NCI-H460 (cell line): ENCODE measurements at regions not wholly inside any gene's neighbourhood (a gene's known extent, or its start where the extent isn't known, plus 50 kb on each side); places are given as distances from the start of the nearest gene placed in this dataset.

ENCODE experiments used
- DNase-seq: peaks from one replicate; pipeline ENCODE4 v3.0.0-alpha.2; 2016; ENCODE audit warnings: low read depth; ENCODE audit errors: extremely low read depth

DNA sequence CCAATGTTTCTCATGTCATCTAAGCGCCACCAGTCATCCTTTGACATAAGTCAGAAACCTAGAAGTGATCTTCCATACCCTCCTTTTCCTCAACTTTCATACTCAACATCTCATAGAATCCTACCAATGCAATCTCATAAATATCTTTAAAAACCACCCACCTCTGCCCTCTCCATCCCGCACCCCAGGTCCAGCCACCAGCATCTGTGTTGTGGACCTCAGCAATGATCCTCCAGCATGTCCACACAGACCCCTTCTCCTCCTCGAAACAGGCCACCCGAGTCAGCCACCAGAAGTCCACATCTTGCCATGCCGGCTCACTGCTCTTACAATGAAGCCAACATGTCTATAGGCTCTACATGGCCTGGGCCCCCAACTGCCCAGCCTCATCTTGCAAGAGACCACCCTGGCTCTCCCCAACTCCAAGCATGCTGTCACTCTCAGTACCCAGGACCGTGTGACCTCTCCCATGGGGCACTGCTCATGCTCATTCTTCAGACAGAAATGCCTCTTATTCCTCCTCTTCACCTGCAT lies 636.7 kb upstream of the ID2 start:
- no peak for DNase-seq

DNA sequence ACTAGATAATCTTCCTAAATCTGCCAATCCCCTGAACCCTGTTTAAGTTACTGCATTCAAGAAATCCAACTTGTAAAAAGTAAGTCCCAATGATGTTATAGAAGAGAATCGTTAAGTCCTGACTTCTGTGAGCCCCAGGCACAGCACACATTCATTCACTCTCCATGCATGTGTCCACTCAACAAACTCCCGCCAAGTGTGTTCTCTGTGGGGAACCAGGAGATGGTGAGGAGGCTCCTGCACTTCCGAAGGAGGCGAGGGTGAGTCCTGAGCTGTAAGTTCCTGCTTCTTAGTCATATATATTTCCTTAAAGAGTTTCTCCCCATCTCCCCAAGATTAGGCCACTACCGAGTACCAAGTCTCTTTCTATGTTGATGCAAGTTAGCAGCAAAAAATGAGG lies 635.0 kb upstream of the ID2 start:
- DNase-seq, result no peak

DNA sequence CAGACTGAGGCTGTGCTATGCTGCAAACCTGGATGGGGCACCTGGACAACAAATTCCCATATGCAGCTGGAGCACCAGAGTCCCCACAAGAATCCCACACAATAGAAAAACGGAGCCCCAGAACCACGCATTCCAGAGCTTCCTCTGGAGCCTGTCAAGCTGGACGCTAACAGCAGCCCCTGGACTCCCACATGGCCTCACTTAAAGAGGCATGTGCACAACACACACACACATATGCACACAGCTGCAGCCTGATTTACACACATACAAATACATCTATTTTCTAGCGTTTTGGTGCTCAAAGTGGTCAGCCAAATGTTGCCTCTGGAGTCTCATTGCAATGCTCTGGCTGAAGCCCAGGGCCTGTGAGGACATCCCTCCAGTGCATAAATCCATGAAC lies 632.7 kb upstream of the ID2 start:
- DNase-seq, result no peak

DNA sequence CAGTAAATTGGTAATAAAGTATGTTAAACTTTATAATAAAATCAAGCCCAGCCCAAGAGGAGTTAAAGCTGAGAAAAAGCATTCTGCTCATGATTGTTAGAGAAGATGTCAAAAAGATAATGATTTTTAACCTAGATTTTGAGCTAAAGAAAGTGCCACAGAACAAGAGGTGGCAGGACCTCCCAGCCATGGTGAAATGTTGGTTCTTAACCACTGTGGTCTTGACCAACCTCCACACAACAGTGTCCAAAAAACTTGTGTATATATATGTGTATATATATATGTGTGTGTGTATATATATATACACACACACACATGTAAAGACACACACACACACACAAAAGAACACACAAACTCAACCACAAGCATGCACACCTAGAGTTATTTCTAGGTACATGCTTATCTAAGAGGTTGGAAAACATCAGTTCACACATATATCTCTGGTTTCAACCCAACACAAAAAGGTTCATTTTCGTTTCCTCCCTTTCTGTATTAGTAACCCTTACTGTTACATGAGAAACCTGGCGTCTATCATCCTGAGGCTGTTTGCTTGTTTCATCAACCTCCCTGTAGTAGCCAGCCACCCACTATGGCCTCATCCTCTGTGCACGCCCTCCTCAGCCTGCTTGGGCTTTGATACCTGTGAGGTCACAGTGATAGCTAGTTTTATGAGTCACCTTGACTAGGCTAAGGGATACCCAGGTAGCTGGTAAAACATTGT lies 631.8 kb upstream of the ID2 start:
- no peak for DNase-seq

DNA sequence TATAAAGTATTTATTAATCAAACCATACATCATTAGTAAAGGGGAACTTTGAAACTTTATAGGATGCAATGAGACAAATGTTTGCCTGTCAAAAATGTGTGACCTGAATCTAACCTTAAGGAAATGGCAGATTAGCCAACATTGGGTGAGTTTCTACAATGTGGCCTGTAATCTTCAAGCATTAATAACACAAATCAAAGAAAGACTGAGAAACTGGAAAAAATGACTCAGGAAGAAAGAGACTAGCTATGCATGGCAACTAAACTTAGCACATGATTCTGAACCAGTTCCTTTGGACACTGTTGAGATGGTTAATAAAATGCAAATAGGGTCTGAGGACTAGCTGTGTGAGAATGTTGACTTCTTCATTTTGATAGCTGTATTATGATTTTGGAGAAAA lies 628.6 kb upstream of the ID2 start:
- no peak for DNase-seq

DNA sequence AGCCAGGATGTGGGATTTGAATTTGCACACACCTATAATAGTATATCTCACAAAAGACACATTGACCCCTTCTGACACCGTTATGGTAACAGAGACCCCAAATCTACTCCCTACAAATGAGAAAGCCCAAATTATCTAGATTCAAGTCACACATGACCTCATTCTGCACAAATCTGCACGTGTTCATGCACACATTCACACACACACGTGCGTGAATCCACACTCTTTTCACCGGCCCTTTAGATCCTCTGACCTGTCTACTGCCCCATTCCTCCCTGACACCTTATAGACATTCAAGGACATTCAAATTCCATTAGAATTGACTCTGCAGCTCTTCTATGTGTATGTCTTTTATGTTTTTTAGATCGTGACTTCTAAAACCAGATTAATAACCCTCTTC lies 627.8 kb upstream of the ID2 start:
- DNase-seq, result no peak

DNA sequence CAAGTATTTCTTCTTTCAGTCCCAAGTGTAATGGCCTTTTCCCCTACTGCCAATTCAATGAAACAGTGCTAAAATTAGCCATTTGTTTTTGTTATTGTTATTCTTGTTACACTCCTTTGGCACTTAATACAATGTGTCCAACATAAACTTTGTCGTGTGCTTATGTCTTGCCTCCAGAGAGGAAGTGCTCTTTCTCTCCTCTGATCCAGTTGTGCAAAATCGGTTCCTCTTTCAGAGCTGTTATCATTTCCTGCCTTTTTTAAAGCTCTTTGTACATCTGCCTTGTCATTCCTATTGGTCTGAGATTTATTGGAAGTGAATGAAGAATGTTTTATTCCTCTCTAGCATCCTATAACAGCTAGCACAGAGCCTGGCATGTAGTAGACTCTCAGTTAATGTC lies 623.2 kb upstream of the ID2 start:
- no peak for DNase-seq

DNA sequence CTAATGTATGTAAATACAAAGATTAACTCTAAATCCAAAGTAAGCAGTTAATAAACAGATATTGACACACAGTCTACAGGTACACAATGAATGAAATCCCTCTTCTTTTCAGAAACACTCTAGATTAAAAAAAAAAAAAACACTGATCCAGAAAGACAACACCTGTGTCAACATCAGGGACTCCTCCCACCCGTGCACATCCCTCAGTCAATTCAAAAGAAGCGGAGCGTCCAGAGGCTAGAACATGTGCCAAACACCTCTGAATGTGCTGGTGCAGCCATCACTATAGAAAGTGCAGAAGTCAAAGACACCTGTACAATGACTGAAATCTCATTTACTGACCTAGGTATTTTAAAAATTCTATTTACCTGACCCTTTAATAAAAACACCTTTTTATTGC lies 622.6 kb upstream of the ID2 start:
- DNase-seq, result no peak

DNA sequence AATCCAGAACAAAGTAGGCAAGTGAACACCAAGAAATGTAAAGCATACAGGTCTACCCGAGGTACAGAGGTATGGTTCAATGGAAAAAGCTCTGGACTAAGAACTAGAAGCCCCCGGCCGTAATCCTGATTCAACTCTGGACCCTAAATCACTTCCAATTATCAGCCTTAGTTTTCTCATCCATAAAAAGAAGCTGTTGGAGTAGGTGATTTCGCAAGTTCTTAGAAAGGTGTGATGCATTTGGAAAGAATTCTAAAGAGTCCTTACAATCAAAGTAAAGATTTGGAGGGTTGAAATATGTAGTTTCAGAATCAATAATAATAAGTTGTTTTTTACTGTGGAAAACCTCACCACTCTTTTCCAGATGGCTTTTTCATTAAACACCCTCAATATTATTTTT lies 622.1 kb upstream of the ID2 start:
- no peak for DNase-seq

DNA sequence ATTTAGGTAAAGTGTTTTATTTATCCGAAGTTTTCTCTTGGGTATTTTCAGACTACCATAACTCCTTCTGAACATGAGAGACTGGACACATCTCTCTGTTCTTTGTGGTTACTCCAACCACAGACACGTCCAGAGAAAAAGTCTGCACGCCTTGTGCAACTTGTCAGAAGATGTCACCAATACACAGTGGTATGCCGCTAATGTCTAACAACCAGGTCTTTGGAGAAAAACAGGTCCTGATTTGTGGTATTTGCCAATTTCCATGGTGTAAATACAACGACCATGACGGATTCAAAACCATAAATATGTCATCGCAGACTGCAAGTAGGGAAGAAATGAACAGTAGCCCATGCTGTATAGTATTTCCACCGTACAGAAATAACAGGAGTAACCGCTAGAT lies 620.6 kb upstream of the ID2 start:
- DNase-seq, result no peak

DNA sequence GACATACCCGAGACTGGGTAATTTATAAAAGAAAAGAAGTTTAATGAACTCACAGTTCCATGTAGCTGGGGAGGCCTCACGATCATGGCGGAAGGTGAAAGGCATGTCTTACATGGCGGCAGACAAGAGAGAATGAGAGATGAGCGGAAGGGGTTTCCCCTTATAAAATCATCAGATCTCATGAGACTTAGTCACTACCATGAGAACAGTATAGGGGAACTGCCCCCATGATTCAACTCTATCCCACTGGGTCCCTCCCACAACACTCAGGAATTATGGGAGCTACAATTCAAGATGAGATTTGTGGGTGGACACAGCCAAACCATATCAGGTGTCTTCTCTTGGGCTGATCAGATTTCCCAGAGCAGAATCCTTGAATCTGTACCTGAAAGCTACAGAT lies 617.3 kb upstream of the ID2 start:
- no peak for DNase-seq

DNA sequence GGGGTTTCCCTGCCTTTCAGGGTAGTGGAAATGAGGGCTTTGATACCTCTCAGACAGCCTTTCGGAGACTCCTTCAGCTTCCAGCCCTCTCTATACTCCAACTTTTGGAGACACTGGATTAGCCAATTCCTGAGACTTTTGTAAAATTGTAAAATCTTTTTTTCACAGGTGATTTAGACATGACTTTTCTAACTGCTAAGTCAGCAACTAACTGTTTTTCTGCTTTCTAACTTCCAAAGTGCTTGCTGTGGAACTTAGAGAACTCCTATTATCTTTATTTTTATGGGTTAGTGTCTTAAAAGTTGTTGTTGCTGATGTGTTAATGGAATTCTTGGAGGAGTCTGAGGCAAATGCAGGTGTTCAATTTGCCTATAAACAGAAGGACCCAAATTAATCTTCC lies 616.7 kb upstream of the ID2 start:
- DNase-seq, result no peak

DNA sequence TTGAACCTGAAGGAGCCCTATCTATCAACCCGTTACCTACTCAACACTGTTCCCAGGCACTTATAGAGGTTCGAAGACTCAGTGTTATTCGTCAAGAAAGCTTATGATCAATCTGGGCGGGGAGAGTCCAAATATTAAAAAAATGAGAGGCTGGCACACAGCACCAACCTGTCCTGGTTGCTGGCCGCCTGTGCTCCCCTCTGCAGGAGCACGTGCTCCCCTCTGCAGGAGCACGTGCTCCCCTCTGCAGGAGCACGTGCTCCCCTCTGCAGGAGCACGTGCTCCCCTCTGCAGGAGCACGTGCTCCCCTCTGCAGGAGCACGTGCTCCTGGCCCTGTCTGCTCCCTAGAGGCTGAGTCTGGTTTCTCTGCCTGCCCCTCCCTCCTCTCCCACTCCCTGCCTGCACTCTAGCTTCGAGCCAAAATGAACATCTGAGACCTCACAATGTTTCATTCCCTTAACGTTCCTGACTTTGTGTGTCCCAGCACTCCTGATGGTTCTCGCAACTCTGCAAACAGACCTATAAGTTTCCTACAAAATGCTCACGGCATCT lies 614.0 kb upstream of the ID2 start:
- no peak for DNase-seq

DNA sequence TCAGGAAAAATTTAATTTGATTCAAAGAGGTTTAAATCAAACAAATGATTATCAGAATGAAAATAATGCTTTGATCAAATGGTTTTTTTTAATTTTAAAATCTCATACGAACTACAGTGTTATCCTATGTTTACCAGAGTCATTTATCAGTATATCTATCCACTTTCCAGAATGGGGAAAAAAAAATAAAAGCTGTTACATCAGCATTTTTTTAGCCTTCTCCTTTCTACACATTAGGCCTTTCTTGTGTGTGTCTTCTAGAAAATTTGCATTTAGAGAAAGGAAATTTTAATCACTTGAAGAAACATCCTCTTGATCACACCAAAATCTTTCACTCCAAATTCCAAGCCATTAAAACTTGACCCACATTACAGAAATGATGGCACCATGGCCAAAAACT lies 608.9 kb upstream of the ID2 start:
- no peak for DNase-seq

DNA sequence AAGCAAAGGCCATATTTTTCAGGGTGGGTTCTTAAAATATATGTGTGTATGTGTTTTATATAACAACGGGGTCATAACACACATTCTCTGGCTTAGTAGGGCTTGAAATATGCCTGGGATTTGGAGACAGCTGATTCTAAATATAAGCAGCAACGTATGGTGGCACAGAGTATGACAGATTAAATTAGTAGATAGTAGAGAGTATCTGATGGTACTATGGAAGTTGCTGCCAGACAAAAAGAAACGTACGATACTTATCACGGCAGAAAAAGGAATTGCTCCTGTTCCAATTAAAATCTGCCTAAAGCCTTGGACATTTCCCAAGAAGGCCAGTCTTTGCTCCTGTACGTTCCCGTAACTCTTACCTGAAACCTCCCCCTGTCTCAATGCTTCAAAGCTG lies 607.9 kb upstream of the ID2 start:
- DNase-seq, result no peak

DNA sequence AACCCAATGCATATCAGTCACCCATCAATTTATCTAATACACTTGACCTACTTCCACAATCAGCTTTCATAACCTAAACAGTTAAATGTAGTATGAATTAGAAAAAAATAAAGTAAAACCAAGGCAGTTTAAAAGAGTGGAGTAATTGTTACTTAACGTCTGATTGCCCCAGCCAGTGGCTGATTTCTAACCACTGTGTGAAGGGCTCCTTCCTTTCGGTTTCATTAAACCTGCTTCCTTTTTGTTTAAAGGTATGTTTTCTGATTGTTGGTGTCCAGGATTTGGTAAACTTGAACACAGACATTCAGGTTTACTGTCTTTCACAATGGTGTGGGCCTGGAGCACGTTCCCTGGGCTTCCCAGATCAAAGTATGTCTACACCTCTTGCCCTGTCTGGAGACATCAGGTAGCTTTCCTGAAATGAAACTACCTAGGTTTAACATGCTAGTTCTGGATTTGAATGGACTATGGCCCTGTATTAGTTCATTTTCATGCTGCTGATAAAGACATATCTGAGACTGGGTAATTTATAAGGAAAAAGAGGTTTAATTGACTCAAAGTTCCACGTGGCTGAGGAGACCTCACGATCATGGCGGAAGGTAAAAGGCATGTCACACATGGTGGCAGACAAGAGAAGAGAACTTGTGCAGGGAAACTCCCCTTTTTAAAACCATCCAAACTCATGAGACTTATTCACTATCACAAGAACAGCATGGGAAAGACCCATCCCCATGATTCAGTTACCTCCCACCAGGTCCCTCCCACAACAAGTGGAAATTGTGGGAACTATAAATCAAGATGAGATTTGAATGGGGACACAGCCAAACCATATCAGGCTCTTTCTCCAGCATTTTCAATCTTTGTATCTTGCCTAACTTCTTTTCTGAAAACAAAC lies 605.2 kb upstream of the ID2 start:
- DNase-seq, result no peak

DNA sequence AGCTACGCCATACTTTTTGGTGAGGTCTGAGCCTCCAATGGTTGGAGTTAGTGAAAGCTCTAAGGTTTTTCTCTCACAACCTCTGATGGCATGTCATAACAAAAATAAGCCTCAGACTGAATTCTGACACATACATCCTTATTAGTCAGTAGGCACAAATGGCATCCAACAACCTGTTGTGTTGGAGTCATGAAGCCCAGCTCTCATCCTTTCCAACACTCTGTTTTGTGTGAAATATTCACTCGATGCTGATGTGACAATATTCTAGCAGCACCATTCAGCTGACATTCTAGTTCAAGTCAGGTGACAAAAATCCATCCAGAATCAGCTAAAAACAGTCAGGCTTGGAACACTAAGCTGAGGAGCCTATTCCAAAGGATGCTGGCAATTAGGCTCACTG lies 603.2 kb upstream of the ID2 start:
- no peak for DNase-seq

DNA sequence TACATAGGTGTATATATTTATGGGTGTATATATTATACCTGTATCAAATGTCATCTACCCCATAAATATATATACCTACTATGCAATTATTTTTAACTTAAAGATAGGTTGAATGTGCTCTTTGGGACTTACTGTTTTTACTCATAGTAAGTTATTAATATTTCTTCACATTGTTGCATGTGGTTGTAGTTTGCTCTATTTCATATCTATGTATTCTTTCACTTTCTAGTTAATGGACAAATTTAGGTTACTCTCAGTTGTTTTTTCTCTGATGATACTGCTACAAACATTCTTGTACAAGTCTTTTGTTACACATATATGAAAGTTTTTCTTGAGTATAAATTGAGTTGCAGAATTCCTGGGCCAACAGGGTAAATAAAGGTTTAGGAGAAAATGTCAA lies 601.8 kb upstream of the ID2 start:
- no peak for DNase-seq

DNA sequence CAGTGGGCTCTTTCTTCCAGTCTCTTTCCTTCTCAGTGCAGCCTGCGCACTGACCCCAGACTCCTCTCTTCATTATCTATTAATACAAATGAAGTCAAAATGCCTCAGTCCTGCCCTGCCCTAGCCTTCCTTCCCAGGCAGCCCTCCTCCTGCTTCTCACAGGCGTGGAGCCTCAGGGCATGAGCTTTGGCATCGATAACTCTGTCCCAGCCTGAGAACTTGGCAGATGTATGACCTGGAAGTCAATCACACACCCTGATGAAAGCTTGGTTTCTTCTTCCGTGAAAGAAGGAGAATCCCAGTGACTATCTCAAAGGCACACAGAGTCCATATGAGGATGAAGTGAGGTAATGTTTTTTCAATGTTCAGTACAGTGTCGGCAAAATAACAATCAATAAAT lies 600.7 kb upstream of the ID2 start:
- DNase-seq, result no peak

DNA sequence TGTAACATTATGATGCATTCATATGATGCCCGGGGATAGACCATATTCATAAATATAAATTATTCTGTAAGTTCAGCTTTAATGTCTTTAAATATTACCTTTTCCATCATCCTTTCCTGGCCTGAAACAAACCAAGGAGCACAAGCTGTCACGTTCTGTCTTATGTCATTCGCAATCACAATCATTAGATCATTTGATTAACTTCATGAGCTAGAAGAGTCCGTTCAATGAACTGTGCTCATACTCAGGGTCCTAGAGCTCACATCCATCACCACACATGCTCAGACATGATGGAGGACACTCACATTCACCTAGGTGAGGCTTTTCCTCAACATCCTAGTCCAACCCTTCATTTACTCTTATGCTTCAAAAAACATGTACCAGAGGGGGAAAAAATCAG lies 599.0 kb upstream of the ID2 start:
- no peak for DNase-seq

DNA sequence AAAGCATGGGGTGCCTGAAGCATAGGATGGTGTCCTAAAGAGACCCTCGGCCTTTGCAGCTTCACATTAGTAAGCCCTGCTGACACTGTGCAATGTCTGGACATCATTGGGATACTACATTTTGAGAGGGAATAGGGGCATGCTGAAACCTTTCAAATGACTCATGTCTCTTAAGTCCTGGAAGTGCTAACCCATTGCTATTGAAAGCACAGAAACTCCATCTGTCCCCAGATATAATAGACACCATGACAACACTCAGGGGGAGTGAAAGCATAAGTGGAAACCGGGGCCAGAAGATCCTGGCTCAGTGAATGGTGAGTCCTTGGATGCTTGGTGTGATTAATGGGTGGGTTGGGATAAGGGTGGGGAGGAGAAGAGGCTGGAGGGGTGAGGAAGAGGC lies 595.5 kb upstream of the ID2 start:
- DNase-seq, result no peak
